Activated CD8-positive, alpha-beta T cell treated with anti-CD3 and anti-CD28 coated beads, Interleukin-2, amount 10 ng/mL, durations not matched to agents 7 days and 5 days (primary cell): ENCODE measurements at regions not wholly inside any gene's neighbourhood (a gene's known extent, or its start where the extent isn't known, plus 50 kb on each side); places are given as distances from the start of the nearest gene placed in this dataset.
"Not testable (repeated sequence)": the region's sequence is repeated elsewhere in the genome, so short reads cannot be mapped to it uniquely, and the experiment has no call there.

Experiments used
- ATAC-seq: fragments of 150-1000 bp; cut with Tn5 transposase; one replicate; pipeline ENCODE4 v1.10.0; 2021; ENCODE audit warnings: moderate library complexity
- CTCF ChIA-PET: fragments of 350-600 bp; sonication (Branson Sonifier 250); formaldehyde crosslinking; loops from one replicate; lab custom pipeline; 2021; ENCODE audit warnings: antibody characterized with exemption; lab: Charles Lee
- POLR2A ChIA-PET: fragments of 350-600 bp; sonication (Branson Sonifier 250); formaldehyde crosslinking; loops from one replicate; lab custom pipeline; 2021; ENCODE audit warnings: antibody characterized with exemption; lab: Charles Lee
- DNase-seq: peaks from one replicate; pipeline ENCODE4 v3.0.0-alpha.2; 2020
- H3K27ac Mint-ChIP-seq: one replicate; pipeline ENCODE4 v1.8.0; 2021; ENCODE audit warnings: mild to moderate bottlenecking, mixed read lengths
- H3K27me3 Mint-ChIP-seq: one replicate; pipeline ENCODE4 v1.8.0; 2021; ENCODE audit warnings: low read depth, mixed read lengths
- H3K36me3 Mint-ChIP-seq: one replicate; pipeline ENCODE4 v1.8.0; 2021; ENCODE audit warnings: low read depth, mixed read lengths
- H3K4me1 Mint-ChIP-seq: one replicate; pipeline ENCODE4 v1.8.0; 2021; ENCODE audit warnings: low read depth, mixed read lengths
- H3K4me3 Mint-ChIP-seq: one replicate; pipeline ENCODE4 v1.8.0; 2021; ENCODE audit warnings: mild to moderate bottlenecking, mixed read lengths
- H3K9me3 Mint-ChIP-seq: one replicate; pipeline ENCODE4 v1.8.0; 2022; ENCODE audit warnings: mixed read lengths; ENCODE audit not compliant: insufficient read depth

- Mint-ChIP-seq H3K4me1 (no peaks in the 10 kb centered on the region), H3K27me3 (no peaks in the 10 kb centered on the region), H3K36me3 (no peaks in the 10 kb centered on the region), H3K9me3 (no peaks in the 10 kb centered on the region), H3K4me3 (no peak overlapping the region), H3K27ac (no peak overlapping the region)
- ATAC-seq (no peak), DNase-seq (no peak)
- CTCF ChIA-PET = no interaction called here
- POLR2A ChIA-PET = no interaction called here
These were observed 96.8 kb downstream of the PJA1 start for GRCh38 chrX:69068301-69069085.

- ATAC-seq (no peak), DNase-seq (no peak)
- H3K27me3 Mint-ChIP-seq = no peaks in the 10 kb centered on the region
- no peaks in the 10 kb centered on the region for H3K4me1 Mint-ChIP-seq
- H3K36me3 Mint-ChIP-seq = no peaks in the 10 kb centered on the region
- H3K27ac Mint-ChIP-seq = no peak overlapping the region
- no peaks in the 10 kb centered on the region for H3K9me3 Mint-ChIP-seq
- CTCF ChIA-PET = no interaction called here
- POLR2A ChIA-PET = no interaction called here
- no peak overlapping the region for H3K4me3 Mint-ChIP-seq
These were observed 97.4 kb downstream of the PJA1 start for GRCh38 chrX:69067841-69068240.

GRCh38 chrX:69066966-69067525 is 98.2 kb downstream of the PJA1 start:
- POLR2A ChIA-PET = no interaction called here
- no peak overlapping the region for H3K4me3 Mint-ChIP-seq
- H3K36me3 Mint-ChIP-seq = no peaks in the 10 kb centered on the region
- CTCF ChIA-PET = no interaction called here
- no peak overlapping the region for H3K27ac Mint-ChIP-seq
- no peaks in the 10 kb centered on the region for H3K27me3 Mint-ChIP-seq
- H3K4me1 Mint-ChIP-seq = no peaks in the 10 kb centered on the region
- ATAC-seq = no peak
- no peak for DNase-seq
- H3K9me3 Mint-ChIP-seq = no peaks in the 10 kb centered on the region

- POLR2A ChIA-PET = no interaction called here
- H3K4me1 Mint-ChIP-seq = no peaks in the 10 kb centered on the region
These were observed 99.1 kb downstream of the PJA1 start for GRCh38 chrX:69066021-69066757.

GRCh38 chrX:69065451-69065850 is 99.8 kb downstream of the PJA1 start:
- Mint-ChIP-seq H3K4me1 (no peaks in the 10 kb centered on the region), H3K27ac (no peak overlapping the region), H3K4me3 (no peak overlapping the region), H3K27me3 (no peaks in the 10 kb centered on the region), H3K36me3 (no peaks in the 10 kb centered on the region), H3K9me3 (no peaks in the 10 kb centered on the region)
- no peak for DNase-seq
- POLR2A ChIA-PET = no interaction called here
- no peak for ATAC-seq
- CTCF ChIA-PET = no interaction called here

More at GRCh38 chrX:69066021-69066757, 99.1 kb downstream of the PJA1 start:
- Mint-ChIP-seq H3K4me3 (no peak overlapping the region), H3K36me3 (no peaks in the 10 kb centered on the region), H3K9me3 (no peaks in the 10 kb centered on the region), H3K27ac (no peak overlapping the region), H3K27me3 (no peaks in the 10 kb centered on the region)
- DNase-seq = no peak
- ATAC-seq = no peak
- CTCF ChIA-PET = no interaction called here

GRCh38 chrX:69063486-69063885 is 101.8 kb downstream of the PJA1 start:
- CTCF ChIA-PET = no interaction called here
- H3K9me3 Mint-ChIP-seq = no peaks in the 10 kb centered on the region
- H3K27ac Mint-ChIP-seq = no peak overlapping the region
- POLR2A ChIA-PET = no interaction called here
- no peaks in the 10 kb centered on the region for H3K4me1 Mint-ChIP-seq
- no peak overlapping the region for H3K4me3 Mint-ChIP-seq
- no peaks in the 10 kb centered on the region for H3K27me3 Mint-ChIP-seq
- ATAC-seq (no peak), DNase-seq (no peak)
- H3K36me3 Mint-ChIP-seq = no peaks in the 10 kb centered on the region

- ChIA-PET CTCF (no interaction called here), POLR2A (no interaction called here)
- Mint-ChIP-seq H3K9me3 (no peaks in the 10 kb centered on the region), H3K27ac (no peak overlapping the region), H3K36me3 (no peaks in the 10 kb centered on the region), H3K4me1 (no peaks in the 10 kb centered on the region), H3K27me3 (no peaks in the 10 kb centered on the region), H3K4me3 (no peak overlapping the region)
- ATAC-seq (no peak), DNase-seq (no peak)
These were observed 102.8 kb downstream of the PJA1 start for GRCh38 chrX:69062493-69062892.

- H3K9me3 Mint-ChIP-seq = no peaks in the 10 kb centered on the region
- no peak overlapping the region for H3K27ac Mint-ChIP-seq
- H3K4me1 Mint-ChIP-seq = no peaks in the 10 kb centered on the region
- ChIA-PET POLR2A (no interaction called here), CTCF (no interaction called here)
- H3K36me3 Mint-ChIP-seq = no peaks in the 10 kb centered on the region
- no peak for ATAC-seq
- DNase-seq = no peak
- no peaks in the 10 kb centered on the region for H3K27me3 Mint-ChIP-seq
- H3K4me3 Mint-ChIP-seq = no peak overlapping the region
These were observed 104.4 kb downstream of the PJA1 start for GRCh38 chrX:69060631-69061408.

- Mint-ChIP-seq H3K4me1 (no peaks in the 10 kb centered on the region), H3K4me3 (no peak overlapping the region), H3K27ac (no peak overlapping the region), H3K36me3 (no peaks in the 10 kb centered on the region), H3K27me3 (no peaks in the 10 kb centered on the region), H3K9me3 (no peaks in the 10 kb centered on the region)
- ChIA-PET CTCF (no interaction called here), POLR2A (no interaction called here)
- no peak for DNase-seq
- no peak for ATAC-seq
These were observed 110.1 kb downstream of the PJA1 start for GRCh38 chrX:69055193-69055592.

GRCh38 chrX:69054497-69054896 is 110.8 kb downstream of the PJA1 start:
- H3K9me3 Mint-ChIP-seq, H3K4me1 Mint-ChIP-seq, H3K4me3 Mint-ChIP-seq, POLR2A ChIA-PET, DNase-seq, H3K27ac Mint-ChIP-seq, CTCF ChIA-PET, H3K27me3 Mint-ChIP-seq, H3K36me3 Mint-ChIP-seq, ATAC-seq: not testable (repeated sequence)

- H3K4me1 Mint-ChIP-seq = no peaks in the 10 kb centered on the region
- H3K27me3 Mint-ChIP-seq = no peaks in the 10 kb centered on the region
- H3K36me3 Mint-ChIP-seq = no peaks in the 10 kb centered on the region
- ChIA-PET POLR2A (interaction anchor here (0.6 kb wide), 1 partner anchor 10 kb away, joined by 3 read pairs; no protein-coding TSS in a partner anchor), CTCF (no interaction called here)
- no peak overlapping the region for H3K27ac Mint-ChIP-seq
- no peak for ATAC-seq
- no peaks in the 10 kb centered on the region for H3K9me3 Mint-ChIP-seq
- no peak for DNase-seq
- no peak overlapping the region for H3K4me3 Mint-ChIP-seq
These were observed 113.4 kb downstream of the PJA1 start for GRCh38 chrX:69051901-69052300.
